Thymus (tissue), 11 donors: ENCODE measurements at regions not wholly inside any gene's neighbourhood (a gene's known extent, or its start where the extent isn't known, plus 50 kb on each side); places are given as distances from the start of the nearest gene placed in this dataset.

ENCODE experiments used
- DNase-seq, 9 donors: peaks; one replicate each; pipeline ENCODE4 v3.0.0-alpha.2; 2013; ENCODE audit warnings: low spot score in 9 of 9, low read depth in 6 of 9, missing footprints in 1 of 9
- H3K27ac ChIP-seq, 2 donors: one replicate each; pipeline ENCODE4 v1.5.1; 2013; ENCODE audit warnings: control low read depth in 1 of 2, low read depth in 1 of 2, low read length in 1 of 2, mild to moderate bottlenecking in 1 of 2, moderate library complexity in 1 of 2
- H3K27me3 ChIP-seq, 2 donors: one replicate each; pipeline ENCODE4 v1.5.1; 2013; ENCODE audit warnings: low read length in 1 of 2; ENCODE audit not compliant: control insufficient read depth in 2 of 2, insufficient read depth in 1 of 2
- H3K36me3 ChIP-seq, 2 donors: one replicate each; pipeline ENCODE4 v1.5.1; 2013; ENCODE audit warnings: low read length in 1 of 2, mild to moderate bottlenecking in 1 of 2, moderate library complexity in 1 of 2; ENCODE audit not compliant: control insufficient read depth in 2 of 2, insufficient read depth in 2 of 2
- H3K4me1 ChIP-seq, 2 donors: one replicate each; pipeline ENCODE4 v1.5.1; 2013; ENCODE audit warnings: low read length in 2 of 2; ENCODE audit not compliant: control insufficient read depth in 2 of 2, insufficient read depth in 2 of 2
- H3K4me3 ChIP-seq, 2 donors: one replicate each; pipeline ENCODE4 v1.5.1; 2013; ENCODE audit warnings: low read length in 2 of 2, control low read depth in 1 of 2, mild to moderate bottlenecking in 1 of 2
- H3K9me3 ChIP-seq, 2 donors: one replicate each; pipeline ENCODE4 v1.5.1; 2013; ENCODE audit warnings: low read length in 1 of 2, mild to moderate bottlenecking in 1 of 2; ENCODE audit not compliant: control insufficient read depth in 2 of 2, insufficient read depth in 1 of 2
- WGBS: extraction: QIAGEN DNeasy Blood & Tissue Kit; methylation state at CpG from one replicate; pipeline ENCODE4 v1.1.7; 2013; 5-methylcytosine and 5-hydroxymethylcytosine counted together
- donor health status: healthy.

- DNase-seq = no peak
- Histone ChIP-seq H3K4me3 (no peak overlapping the region), H3K4me1 (no peaks in the 10 kb centered on the region), H3K27ac (no peak overlapping the region), H3K27me3 (no peaks in the 10 kb centered on the region), H3K36me3 (no peaks in the 10 kb centered on the region), H3K9me3 (no peaks in the 10 kb centered on the region)
- WGBS = 78% methylated on average over 5 of the region's 5 CpGs
These were observed 742.0 kb downstream of the NCAM2 start for GRCh38 chr21:21740207-21740606.

GRCh38 chr21:21750124-21750825, 752.1 kb downstream of the NCAM2 start:
- H3K36me3 ChIP-seq = no peaks in the 10 kb centered on the region
- 81% methylated on average over 4 of the region's 4 CpGs for WGBS
- H3K4me1 ChIP-seq = no peaks in the 10 kb centered on the region
- H3K27me3 ChIP-seq = no peaks in the 10 kb centered on the region
- no peak for DNase-seq
- no peak overlapping the region for H3K27ac ChIP-seq
- H3K9me3 ChIP-seq = peaks cover 0 to 4% of the 10 kb centered on the region in 2 donors
- H3K4me3 ChIP-seq = no peak overlapping the region

GRCh38 chr21:21751286-21751685, 753.1 kb downstream of the NCAM2 start:
- Histone ChIP-seq H3K9me3 (peaks cover 0 to 7% of the 10 kb centered on the region in 2 donors), H3K36me3 (no peaks in the 10 kb centered on the region), H3K27ac (no peak overlapping the region), H3K4me3 (no peak overlapping the region), H3K4me1 (no peaks in the 10 kb centered on the region), H3K27me3 (no peaks in the 10 kb centered on the region)
- WGBS = 90% methylated on average over 1 of the region's 1 CpG
- no peak for DNase-seq

GRCh38 chr21:21762855-21763254, 764.6 kb downstream of the NCAM2 start:
- no peak overlapping the region for H3K4me3 ChIP-seq
- no peak for DNase-seq
- no peaks in the 10 kb centered on the region for H3K27me3 ChIP-seq
- no peaks in the 10 kb centered on the region for H3K4me1 ChIP-seq
- H3K27ac ChIP-seq = no peak overlapping the region
- WGBS = 91% methylated on average over 1 of the region's 1 CpG
- H3K36me3 ChIP-seq = no peaks in the 10 kb centered on the region
- no peaks in the 10 kb centered on the region for H3K9me3 ChIP-seq

GRCh38 chr21:21764281-21764680, 766.1 kb downstream of the NCAM2 start:
- Histone ChIP-seq H3K4me1 (no peaks in the 10 kb centered on the region), H3K9me3 (no peaks in the 10 kb centered on the region), H3K4me3 (no peak overlapping the region), H3K27me3 (no peaks in the 10 kb centered on the region), H3K27ac (no peak overlapping the region), H3K36me3 (no peaks in the 10 kb centered on the region)
- DNase-seq = no peak
- WGBS = 92% methylated on average over 2 of the region's 2 CpGs

GRCh38 chr21:21767276-21767675, 769.1 kb downstream of the NCAM2 start:
- Histone ChIP-seq H3K4me3 (no peak overlapping the region), H3K4me1 (no peaks in the 10 kb centered on the region), H3K36me3 (no peaks in the 10 kb centered on the region), H3K9me3 (no peaks in the 10 kb centered on the region), H3K27me3 (no peaks in the 10 kb centered on the region), H3K27ac (no peak overlapping the region)
- 89% methylated on average over 5 of the region's 5 CpGs for WGBS
- DNase-seq = no peak

GRCh38 chr21:21788591-21788990, 790.4 kb downstream of the NCAM2 start:
- no peak overlapping the region for H3K27ac ChIP-seq
- no peaks in the 10 kb centered on the region for H3K4me1 ChIP-seq
- no peak for DNase-seq
- H3K4me3 ChIP-seq = no peak overlapping the region
- no peaks in the 10 kb centered on the region for H3K27me3 ChIP-seq
- no peaks in the 10 kb centered on the region for H3K9me3 ChIP-seq
- no peaks in the 10 kb centered on the region for H3K36me3 ChIP-seq

- no peak overlapping the region for H3K27ac ChIP-seq
- H3K36me3 ChIP-seq = no peaks in the 10 kb centered on the region
- H3K4me1 ChIP-seq = no peaks in the 10 kb centered on the region
- no peaks in the 10 kb centered on the region for H3K9me3 ChIP-seq
- no peak overlapping the region for H3K4me3 ChIP-seq
- H3K27me3 ChIP-seq = no peaks in the 10 kb centered on the region
- no peak for DNase-seq
- 67% methylated on average over 2 of the region's 2 CpGs for WGBS
These were observed 803.7 kb downstream of the NCAM2 start for GRCh38 chr21:21801921-21802320.

- no peaks in the 10 kb centered on the region for H3K9me3 ChIP-seq
- H3K27ac ChIP-seq = no peak overlapping the region
- H3K36me3 ChIP-seq = no peaks in the 10 kb centered on the region
- H3K4me3 ChIP-seq = no peak overlapping the region
- WGBS = 86% methylated on average over 7 of the region's 7 CpGs
- DNase-seq = no peak
- H3K4me1 ChIP-seq = no peaks in the 10 kb centered on the region
- no peaks in the 10 kb centered on the region for H3K27me3 ChIP-seq
These were observed 808.7 kb downstream of the NCAM2 start for GRCh38 chr21:21806711-21807597.
